CD4-positive, alpha-beta T cell (primary cell): ENCODE measurements at regions not wholly inside any gene's neighbourhood (a gene's known extent, or its start where the extent isn't known, plus 50 kb on each side); places are given as distances from the start of the nearest gene placed in this dataset.

Experiments used
- ATAC-seq: fragments of 200-7000 bp; cut with Tn5 transposase; one replicate; pipeline ENCODE4 v1.10.0; 2022; ENCODE audit warnings: mild to moderate bottlenecking; ENCODE audit not compliant: poor library complexity
- CTCF ChIA-PET: fragments of 350-600 bp; sonication (Branson Sonifier 250); formaldehyde crosslinking; loops from one replicate; lab custom pipeline; 2021; ENCODE audit warnings: antibody characterized with exemption, inconsistent platforms; lab: Charles Lee
- POLR2A ChIA-PET: fragments of 350-600 bp; sonication (Branson Sonifier 250); formaldehyde crosslinking; loops from one replicate; lab custom pipeline; 2021; ENCODE audit warnings: antibody characterized with exemption, inconsistent platforms; lab: Charles Lee
- DNase-seq, 14 experiments: peaks; one replicate each; pipeline ENCODE4 v3.0.0-alpha.2; 2013 to 2020; ENCODE audit warnings: mixed read lengths in 2 of 14
- H3K27ac ChIP-seq, 2 donors: one replicate each; pipeline versions ENCODE4 v1.5.1 to v1.7.0; 2013; ENCODE audit warnings: low read length in 2 of 2, low read depth in 1 of 2, mild to moderate bottlenecking in 1 of 2
- H3K27me3 ChIP-seq, 2 experiments: 1 replicate in 1 of 2; 2 replicates in 1 of 2; pipeline versions ENCODE4 v1.6.1 to v1.7.0; 2013; ENCODE audit warnings: low read length in 2 of 2, control low read depth in 1 of 2, mild to moderate bottlenecking in 1 of 2, moderate library complexity in 1 of 2; ENCODE audit not compliant: insufficient read depth in 2 of 2, control insufficient read depth in 1 of 2
- H3K36me3 ChIP-seq: one replicate; pipeline ENCODE4 v1.6.1; 2013; ENCODE audit warnings: low read length, control low read depth; ENCODE audit not compliant: insufficient read depth
- H3K4me1 ChIP-seq: one replicate; pipeline ENCODE4 v1.6.1; 2013; ENCODE audit warnings: low read length, control low read depth; ENCODE audit not compliant: insufficient read depth
- H3K4me3 ChIP-seq: one replicate; pipeline ENCODE4 v1.5.1; 2013; ENCODE audit warnings: mild to moderate bottlenecking, low read length, moderate library complexity
- H3K9me3 ChIP-seq, 2 experiments: 1 replicate in 1 of 2; 2 replicates in 1 of 2; pipeline versions ENCODE4 v1.6.1 to v1.7.0; 2013; ENCODE audit warnings: low read length in 2 of 2, mild to moderate bottlenecking in 2 of 2, control low read depth in 1 of 2, moderate library complexity in 1 of 2; ENCODE audit not compliant: control insufficient read depth in 1 of 2, insufficient read depth in 1 of 2
- H3K27ac Mint-ChIP-seq: one replicate; pipeline ENCODE4 v1.8.0; 2020; ENCODE audit warnings: mixed read lengths
- H3K27me3 Mint-ChIP-seq: one replicate; pipeline ENCODE4 v1.8.0; 2021; ENCODE audit warnings: mixed read lengths
- H3K36me3 Mint-ChIP-seq: one replicate; pipeline ENCODE4 v1.8.0; 2021; ENCODE audit warnings: low read depth, mixed read lengths
- H3K4me1 Mint-ChIP-seq: one replicate; pipeline ENCODE4 v1.8.0; 2021; ENCODE audit warnings: low read depth, mixed read lengths
- H3K4me3 Mint-ChIP-seq: one replicate; pipeline ENCODE4 v1.8.0; 2020; ENCODE audit warnings: mild to moderate bottlenecking, mixed read lengths
- H3K9me3 Mint-ChIP-seq: one replicate; pipeline ENCODE4 v1.8.0; 2020; ENCODE audit warnings: mixed read lengths
- intact Hi-C, 2 experiments: fragments of 100-400 bp; cut with DNase I in 1 of 2; cut with micrococcal nuclease in 1 of 2; formaldehyde crosslinking; loops; one replicate each; pipeline versions ENCODE4 v1.15.1 to v1.9.0; 2023 to 2025; cut with DNase I, micrococcal nuclease
- TF ChIP-seq, protein P1 (sequence below): fragments of 200-600 bp; IDR thresholded peaks from one replicate; pipeline ENCODE4 v1.8.0; 2022; ENCODE audit warnings: antibody characterized with exemption, mild to moderate bottlenecking

GRCh38 chr6:88220493-88220892 lies 54.3 kb upstream of the CNR1 start:
- Histone ChIP-seq H3K27ac (no peak overlapping the region), H3K4me1 (no peaks in the 10 kb centered on the region), H3K4me3 (no peak overlapping the region), H3K9me3 (no peaks in the 10 kb centered on the region), H3K36me3 (no peaks in the 10 kb centered on the region), H3K27me3 (no peaks in the 10 kb centered on the region)
- intact Hi-C loops, result no loop called here
- CTCF ChIA-PET, result no interaction called here
- POLR2A ChIA-PET, result no interaction called here
- Mint-ChIP-seq H3K4me3 (no peak overlapping the region), H3K27me3 (peaks cover 3% of the 10 kb centered on the region), H3K9me3 (no peaks in the 10 kb centered on the region), H3K27ac (no peak overlapping the region), H3K36me3 (no peaks in the 10 kb centered on the region), H3K4me1 (no peaks in the 10 kb centered on the region)
- no peak for ATAC-seq
- no peak for DNase-seq
- TF ChIP-seq, protein P1, sequence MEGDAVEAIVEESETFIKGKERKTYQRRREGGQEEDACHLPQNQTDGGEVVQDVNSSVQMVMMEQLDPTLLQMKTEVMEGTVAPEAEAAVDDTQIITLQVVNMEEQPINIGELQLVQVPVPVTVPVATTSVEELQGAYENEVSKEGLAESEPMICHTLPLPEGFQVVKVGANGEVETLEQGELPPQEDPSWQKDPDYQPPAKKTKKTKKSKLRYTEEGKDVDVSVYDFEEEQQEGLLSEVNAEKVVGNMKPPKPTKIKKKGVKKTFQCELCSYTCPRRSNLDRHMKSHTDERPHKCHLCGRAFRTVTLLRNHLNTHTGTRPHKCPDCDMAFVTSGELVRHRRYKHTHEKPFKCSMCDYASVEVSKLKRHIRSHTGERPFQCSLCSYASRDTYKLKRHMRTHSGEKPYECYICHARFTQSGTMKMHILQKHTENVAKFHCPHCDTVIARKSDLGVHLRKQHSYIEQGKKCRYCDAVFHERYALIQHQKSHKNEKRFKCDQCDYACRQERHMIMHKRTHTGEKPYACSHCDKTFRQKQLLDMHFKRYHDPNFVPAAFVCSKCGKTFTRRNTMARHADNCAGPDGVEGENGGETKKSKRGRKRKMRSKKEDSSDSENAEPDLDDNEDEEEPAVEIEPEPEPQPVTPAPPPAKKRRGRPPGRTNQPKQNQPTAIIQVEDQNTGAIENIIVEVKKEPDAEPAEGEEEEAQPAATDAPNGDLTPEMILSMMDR, result no peak

DNA sequence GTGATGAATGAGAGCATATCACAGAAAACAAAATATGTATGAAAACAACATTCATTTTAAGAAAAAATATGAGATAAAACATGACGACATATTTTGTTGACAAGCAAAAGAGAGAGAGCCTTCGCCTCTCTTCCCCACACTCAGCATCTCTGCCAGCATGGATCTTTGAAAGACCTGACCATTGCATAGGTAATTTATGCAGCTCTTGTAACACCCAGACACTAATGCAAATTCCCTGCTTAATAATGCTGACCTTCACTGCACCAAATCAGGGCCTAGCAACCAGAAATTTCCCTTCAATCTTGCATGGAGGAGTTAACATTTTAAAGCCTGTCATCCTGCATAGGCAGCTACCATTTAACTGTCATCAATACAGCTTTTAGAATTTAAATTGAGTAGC lies 50.0 kb upstream of the CNR1 start:
- Histone ChIP-seq H3K27ac (no peak overlapping the region), H3K27me3 (no peaks in the 10 kb centered on the region), H3K4me3 (no peak overlapping the region), H3K4me1 (no peaks in the 10 kb centered on the region), H3K36me3 (no peaks in the 10 kb centered on the region), H3K9me3 (no peaks in the 10 kb centered on the region)
- H3K9me3 Mint-ChIP-seq, result no peaks in the 10 kb centered on the region
- POLR2A ChIA-PET, result no interaction called here
- no peaks in the 10 kb centered on the region for H3K36me3 Mint-ChIP-seq
- H3K27me3 Mint-ChIP-seq, result peaks cover 13% of the 10 kb centered on the region
- H3K27ac Mint-ChIP-seq, result no peak overlapping the region
- no peak for DNase-seq
- TF ChIP-seq, protein P1, result no peak
- H3K4me1 Mint-ChIP-seq, result no peaks in the 10 kb centered on the region
- no peak overlapping the region for H3K4me3 Mint-ChIP-seq
- ATAC-seq, result no peak
- intact Hi-C loops, result no loop called here
- CTCF ChIA-PET, result no interaction called here
